NCI-H748 (cell line): ENCODE measurements at regions not wholly inside any gene's neighbourhood (a gene's known extent, or its start where the extent isn't known, plus 50 kb on each side); places are given as distances from the start of the nearest gene placed in this dataset.
A peak's percentile ranks its signal among the peaks of the same experiment; 100 is the strongest.
"Not testable (repeated sequence)": the region's sequence is repeated elsewhere in the genome, so short reads cannot be mapped to it uniquely, and the experiment has no call there.

ENCODE experiments used
- DNase-seq: peaks from one replicate; lab custom pipeline; 2025; ENCODE audit not compliant: unreplicated experiment; lab: John Stamatoyannopoulos, UW

- DNase-seq, result no peak
These were observed 1165.5 kb upstream of the SLC39A10 start for GRCh38 chr2:194491409-194492115.

DNA sequence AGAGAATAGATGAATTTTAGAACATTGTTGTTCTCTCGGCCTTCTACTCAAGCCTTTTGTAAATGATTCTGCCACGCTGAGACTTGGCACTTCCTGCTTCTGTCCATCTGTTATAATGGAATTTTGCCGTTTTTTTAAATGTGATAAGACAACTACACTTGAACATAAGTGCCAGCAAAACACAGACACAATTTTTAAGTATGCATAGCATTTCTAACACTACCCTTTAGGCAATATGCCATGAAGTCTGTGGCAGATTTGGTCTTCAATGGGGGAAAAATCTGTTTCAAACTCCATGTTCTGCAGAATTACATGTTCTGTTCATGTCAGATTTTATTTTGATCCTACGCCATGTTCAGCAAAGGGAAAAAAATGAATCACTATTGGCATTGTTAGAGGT is 1170.7 kb upstream of the SLC39A10 start:
- no peak for DNase-seq

DNA sequence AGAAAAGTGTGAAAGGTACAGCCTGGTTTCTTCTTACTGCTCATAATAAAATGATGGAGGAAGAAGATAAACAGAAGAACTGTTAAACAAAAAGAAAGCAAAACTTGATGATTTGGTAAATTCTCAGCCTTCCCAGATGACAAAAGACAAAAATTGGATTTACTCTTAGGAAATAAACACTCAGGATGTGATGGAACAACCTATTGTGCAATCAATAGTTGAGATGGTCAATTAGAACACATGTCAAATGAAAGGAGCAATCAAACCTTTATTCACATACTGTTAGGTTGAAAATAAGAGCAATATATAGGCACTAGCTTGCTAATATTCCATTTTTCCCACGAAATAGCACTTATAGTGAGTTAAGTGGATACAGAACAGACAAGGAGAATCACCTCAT is 1174.0 kb upstream of the SLC39A10 start:
- no peak for DNase-seq

DNA sequence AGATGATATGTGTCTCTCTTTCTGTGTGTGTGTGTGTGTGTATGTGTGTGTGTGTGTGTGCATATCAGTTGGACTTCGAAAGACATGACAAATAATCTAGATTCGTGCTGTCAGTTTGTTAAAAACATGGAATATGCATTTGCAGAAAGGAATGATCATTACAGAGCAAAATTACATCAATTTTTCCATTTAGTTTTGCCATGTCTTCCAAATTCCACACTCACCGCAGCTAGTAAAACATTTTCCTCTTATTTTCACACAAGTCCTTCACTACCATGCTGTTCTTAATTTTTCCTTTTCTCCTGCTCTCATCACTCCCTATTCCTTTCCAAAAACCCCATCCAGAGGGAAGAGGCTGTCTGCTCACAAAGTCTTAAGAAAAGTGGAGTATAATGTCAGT is 1191.4 kb upstream of the SLC39A10 start:
- DNase-seq, result no peak

DNA sequence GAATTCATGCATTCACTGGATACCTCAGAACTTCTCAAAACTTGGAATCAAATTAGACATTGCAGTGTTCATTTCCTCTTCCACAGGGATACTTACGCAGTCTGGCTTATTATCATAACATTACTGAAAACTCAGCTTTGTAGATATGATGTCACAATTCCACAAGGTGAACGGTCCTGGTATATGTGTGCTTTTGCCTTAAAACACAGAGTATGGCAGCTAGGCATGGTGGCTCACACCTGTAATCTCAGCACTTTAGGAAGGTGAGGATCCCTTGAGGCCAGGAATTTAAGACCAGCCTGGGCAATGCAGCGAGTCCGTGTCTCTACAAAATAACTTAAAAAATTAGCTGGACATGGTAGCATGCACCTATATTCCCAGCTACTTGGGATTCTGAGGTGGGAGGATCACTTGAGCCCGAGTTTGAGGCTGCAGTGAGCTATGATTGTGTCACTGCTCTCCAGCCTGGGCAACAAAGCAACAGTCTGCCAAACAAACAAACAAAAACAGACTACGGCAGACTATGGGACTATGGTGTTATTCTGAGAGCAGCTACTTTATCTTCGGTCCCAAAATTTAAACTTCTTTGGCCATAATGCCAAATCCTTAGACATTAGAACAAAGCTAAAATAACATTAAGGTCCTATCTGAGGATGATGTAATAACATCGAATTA is 1191.9 kb upstream of the SLC39A10 start:
- DNase-seq, result no peak

DNA sequence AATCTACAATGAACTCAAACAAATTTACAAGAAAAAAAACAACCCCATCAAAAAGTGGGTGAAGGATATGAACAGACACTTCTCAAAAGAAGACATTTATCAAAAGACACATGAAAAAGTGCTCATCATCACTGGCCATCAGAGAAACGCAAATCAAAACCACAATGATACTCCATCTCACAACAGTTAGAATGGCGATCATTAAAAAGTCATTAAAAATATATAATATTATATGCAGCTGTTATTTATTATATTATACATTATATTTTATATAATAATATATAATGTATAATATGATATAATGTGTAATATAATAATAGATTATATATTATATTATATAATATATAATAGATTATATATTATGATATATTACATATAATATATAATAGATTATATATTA is 1194.1 kb upstream of the SLC39A10 start:
- not testable (repeated sequence) for DNase-seq

DNA sequence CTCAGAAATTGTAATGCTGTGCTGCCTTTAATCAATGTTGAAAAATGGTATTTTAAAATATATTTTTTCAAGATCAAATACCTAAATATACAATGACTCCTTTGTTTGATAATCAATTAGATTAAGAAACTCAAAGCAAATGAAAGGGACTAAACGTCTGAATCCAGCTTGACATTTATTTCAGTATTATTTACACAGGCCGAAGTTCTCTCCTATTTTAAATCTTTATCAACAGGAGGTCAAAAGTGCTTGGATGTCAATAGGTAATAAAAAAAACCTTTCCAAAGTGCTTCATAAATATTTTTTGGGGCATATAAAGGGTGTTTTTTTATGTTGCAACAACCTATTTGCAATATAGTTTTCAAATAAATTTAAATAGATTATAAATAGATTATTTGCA is 1201.7 kb upstream of the SLC39A10 start:
- no peak for DNase-seq

GRCh38 chr2:194452504-194452903 is 1204.5 kb upstream of the SLC39A10 start:
- DNase-seq, result no peak

DNA sequence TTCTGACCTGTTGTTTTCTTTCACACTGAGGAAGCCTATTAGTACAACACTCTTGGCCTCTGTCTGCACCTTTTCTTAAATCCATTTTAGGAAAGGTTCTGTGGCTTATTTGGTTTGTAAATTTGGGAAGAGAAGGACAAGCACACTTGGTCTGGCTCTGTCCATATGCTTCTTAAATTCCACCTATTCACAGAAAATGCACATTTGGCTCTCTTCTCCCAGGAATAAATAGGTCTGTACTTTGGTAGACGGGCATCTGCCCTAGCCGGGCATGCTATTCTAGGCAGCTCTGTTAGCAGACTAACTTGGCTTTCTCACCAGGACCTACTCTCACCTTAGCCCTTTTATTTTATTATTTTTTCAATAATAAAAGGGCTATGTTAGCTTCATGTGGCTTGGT is 1211.8 kb upstream of the SLC39A10 start:
- no peak for DNase-seq

- no peak for DNase-seq
These were observed 1213.1 kb upstream of the SLC39A10 start for GRCh38 chr2:194443926-194444325.

DNA sequence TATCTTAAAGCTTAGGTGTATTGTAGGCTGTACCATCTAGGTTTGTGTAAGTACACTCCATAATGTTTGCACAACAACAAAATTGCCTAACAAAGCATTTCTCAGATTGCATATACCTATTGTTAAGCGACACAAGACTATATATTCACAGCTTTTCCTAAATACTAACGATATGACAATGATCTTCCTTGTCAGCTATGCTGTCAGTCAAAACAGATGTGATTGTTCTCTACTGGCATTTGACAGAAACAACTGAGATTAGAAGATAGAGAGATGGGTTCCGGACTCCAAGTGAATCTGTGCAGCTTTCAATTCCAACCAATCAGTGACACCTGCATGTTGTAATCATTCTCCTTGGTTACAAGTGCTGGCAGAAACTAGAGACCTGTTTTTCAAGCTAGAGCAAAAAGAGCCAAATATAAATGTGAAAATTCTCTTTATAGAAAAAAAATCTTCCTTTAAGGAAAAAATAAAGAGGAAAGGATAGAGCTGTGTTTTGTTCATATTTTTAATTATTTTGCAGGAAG is 1232.3 kb upstream of the SLC39A10 start:
- peak; percentile 81 for DNase-seq

- DNase-seq, result peak; percentile 16
These were observed 1245.8 kb upstream of the SLC39A10 start for GRCh38 chr2:194411221-194411620.

DNA sequence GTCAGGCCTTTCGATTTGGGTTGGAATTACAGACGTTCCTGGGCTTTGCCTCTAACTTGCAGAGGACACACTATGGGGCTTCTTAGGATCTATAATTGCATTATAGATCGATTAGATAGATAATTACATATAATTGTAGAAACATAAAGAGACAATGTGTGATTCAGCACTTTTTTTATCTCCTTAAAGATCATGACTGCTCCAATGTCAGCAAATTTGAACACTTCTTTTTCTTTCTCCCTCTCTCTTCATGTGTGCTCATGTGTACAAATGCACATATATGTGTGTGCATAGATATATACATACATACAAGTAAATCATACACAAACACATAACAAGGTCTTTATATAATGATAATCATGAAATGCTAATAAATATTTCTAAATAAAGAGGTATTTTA is 1261.2 kb upstream of the SLC39A10 start:
- no peak for DNase-seq

GRCh38 chr2:194385376-194385775 is 1271.7 kb upstream of the SLC39A10 start:
- DNase-seq, result peak; percentile 15

GRCh38 chr2:194383401-194383800 is 1273.6 kb upstream of the SLC39A10 start:
- DNase-seq, result peak; percentile 59

DNA sequence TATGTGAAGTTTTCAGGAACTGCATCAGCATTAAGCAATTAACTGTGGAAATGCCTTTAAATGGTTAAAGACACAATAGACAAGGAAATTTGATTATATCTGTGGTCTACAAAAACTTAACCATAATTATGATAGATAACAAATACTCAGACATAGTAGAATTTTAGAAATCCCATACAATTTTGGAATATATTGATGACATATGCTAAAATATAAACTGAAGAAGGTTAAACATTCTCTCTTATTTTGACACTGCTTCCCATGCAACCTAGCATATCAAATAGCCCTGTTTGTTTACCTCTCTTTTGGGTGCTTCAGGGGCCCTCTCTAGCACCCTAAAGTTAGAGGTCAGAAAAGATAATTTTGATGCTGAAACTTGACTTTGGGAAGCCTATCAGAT is 1274.8 kb upstream of the SLC39A10 start:
- DNase-seq, result no peak

DNA sequence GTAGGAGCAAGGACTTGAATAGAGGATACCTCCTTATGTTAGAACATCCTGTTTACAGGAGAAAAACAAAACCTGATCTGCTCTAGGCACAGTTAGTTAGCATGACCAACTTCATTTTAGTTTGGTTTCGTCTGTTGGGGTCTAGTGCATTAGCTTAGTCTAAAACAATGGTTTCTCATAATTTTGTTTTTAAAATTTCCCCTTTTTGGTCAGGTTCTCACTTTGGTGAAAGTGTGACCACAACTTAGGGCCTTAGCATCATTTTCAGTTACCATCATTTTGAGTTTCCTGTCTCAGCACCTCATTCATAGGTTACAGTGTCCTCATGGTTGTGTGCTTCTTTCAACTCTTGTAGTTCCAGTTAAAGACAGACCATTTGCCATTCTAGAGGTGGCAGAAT is 1277.0 kb upstream of the SLC39A10 start:
- DNase-seq, result no peak

GRCh38 chr2:194367390-194367789 is 1289.6 kb upstream of the SLC39A10 start:
- not testable (repeated sequence) for DNase-seq

GRCh38 chr2:194363878-194364277 is 1293.1 kb upstream of the SLC39A10 start:
- no peak for DNase-seq

DNA sequence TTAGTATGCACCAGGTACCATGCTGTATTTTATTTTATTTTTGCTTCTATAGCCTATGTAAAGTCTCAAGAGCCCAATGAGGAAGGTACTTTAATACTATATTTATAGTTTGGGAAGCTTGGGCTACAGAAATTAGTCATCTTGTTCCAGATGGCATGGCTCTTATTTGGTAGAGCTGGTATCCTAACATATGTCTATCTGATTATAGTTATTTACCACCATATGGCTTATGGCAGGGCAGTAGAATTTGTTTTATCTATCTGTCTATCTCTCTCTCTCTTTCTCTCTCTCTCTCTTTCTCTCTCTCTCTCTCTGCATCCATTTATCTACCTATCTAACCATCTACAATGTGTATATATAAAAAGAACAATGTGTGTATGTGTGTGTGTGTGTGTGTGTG is 1293.7 kb upstream of the SLC39A10 start:
- DNase-seq, result no peak

DNA sequence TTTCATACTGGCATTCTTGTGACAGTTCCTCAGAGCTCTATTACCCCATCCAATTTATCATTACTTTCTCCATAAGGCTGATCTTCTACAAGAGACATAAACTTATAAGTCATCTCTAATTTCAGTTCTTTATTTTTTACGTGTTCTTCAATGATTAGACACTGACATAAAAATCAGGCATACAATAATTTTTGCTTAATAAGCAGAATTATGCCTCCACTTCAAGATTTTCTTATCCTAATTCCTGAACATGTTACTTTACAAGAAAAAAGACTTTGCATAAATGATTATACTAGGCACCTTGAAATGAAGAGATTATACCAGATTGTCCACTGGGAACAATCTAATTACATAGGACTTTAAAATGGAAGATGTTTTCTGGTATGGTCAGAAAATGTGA is 1304.5 kb upstream of the SLC39A10 start:
- DNase-seq, result no peak

GRCh38 chr2:194346193-194346592 is 1310.8 kb upstream of the SLC39A10 start:
- peak; percentile 89 for DNase-seq

GRCh38 chr2:194345347-194345746 is 1311.7 kb upstream of the SLC39A10 start:
- no peak for DNase-seq
